Sciatic nerve (tissue), 2 donors: ENCODE measurements at regions not wholly inside any gene's neighbourhood (a gene's known extent, or its start where the extent isn't known, plus 50 kb on each side); places are given as distances from the start of the nearest gene placed in this dataset.

Experiments used
- ATAC-seq: fragments of 200-7000 bp; cut with Tn5 transposase; one replicate; pipeline ENCODE4 v1.9.1; 2020; ENCODE audit warnings: mild to moderate bottlenecking, moderate library complexity
- DNase-seq: peaks from one replicate; pipeline ENCODE4 v3.0.0-alpha.2; 2020; ENCODE audit warnings: low spot score
- intact Hi-C: fragments of 100-400 bp; cut with DNase I; formaldehyde crosslinking; loops from one replicate; pipeline ENCODE4 v1.14.2; 2022
- donor health status: DM: no; HTN: no; CAD: no.
- donor health status: DM: no; HTN: no; CAD: no.

DNA sequence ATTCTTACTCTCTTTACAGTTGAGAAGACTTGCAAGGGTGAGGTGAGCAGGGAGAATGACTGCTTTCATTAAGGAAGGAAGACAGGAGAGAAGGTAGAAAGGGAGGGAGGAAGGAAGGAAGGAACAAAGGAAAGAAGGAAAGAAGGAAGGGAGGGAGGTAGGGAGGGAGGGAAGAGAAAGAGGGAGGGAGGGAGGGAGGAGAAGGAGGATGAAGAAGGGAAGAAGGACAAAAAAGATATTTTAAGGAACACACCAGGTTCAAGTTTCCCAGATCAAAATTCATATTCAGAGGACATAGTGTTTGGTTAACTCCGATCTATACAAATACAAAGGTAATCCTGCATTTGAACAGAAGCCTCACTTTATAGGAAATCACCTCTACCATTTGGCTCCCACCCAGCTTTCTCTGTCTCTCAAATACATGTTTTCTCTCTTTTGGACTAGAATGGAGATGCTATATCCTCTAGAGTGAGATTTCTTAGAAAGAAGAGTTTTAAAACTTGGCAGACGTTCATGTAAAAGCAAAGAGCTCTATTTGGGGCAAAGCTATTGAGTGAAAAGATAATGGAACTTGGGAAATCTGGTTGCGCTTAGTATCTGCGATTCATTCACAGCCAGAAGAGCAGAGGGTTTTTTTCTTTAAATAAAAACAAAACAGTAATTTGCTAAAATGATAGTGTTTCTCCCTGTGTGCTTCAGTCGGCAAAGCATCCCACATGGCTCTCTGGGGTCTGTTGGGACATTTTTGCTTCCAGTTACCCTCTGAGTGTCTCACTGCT lies 261.9 kb upstream of the LYZL1 start:
- intact Hi-C loops: no loop called here
- DNase-seq: no peak
- ATAC-seq: no peak

DNA sequence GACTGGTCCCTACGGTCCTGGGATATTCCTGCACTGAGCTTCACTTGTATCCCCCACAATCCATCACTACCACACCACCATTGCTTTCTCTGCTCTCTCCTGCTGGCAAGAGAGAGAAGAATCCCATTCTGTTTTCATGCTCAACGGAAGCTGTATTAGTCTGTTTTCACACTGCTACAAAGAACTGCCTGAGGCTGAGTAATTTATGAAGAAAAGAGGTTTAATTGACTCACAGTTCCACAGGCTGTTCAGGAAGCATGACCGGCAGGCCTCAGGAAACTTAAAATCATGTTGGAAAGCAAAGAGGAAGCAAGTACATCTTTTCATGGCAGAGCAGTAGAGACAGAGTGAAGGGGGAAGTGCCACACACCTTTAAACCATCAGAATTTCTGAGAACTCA lies 260.4 kb upstream of the LYZL1 start:
- ATAC-seq: no peak
- DNase-seq: no peak
- intact Hi-C loops: no loop called here

DNA sequence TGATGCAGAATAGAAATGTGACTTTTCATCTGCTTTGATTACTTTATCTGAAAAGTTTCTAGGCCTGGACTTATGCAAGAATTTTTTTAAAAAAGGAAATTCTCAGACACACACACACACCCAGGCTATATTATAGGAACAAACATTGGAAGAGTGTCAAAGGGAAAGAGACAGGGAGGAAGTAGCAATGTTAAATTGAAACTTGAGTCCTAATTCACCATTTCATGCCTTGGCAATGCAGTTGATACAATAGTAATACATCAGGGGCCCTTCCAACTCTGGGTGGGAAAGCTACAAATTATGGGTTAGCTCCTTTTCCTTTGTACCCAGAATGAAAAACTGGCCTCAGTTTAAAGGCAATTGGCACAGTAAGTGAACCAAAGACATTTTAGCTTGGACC lies 258.0 kb upstream of the LYZL1 start:
- DNase-seq (no peak), ATAC-seq (no peak)
- intact Hi-C loops: no loop called here

DNA sequence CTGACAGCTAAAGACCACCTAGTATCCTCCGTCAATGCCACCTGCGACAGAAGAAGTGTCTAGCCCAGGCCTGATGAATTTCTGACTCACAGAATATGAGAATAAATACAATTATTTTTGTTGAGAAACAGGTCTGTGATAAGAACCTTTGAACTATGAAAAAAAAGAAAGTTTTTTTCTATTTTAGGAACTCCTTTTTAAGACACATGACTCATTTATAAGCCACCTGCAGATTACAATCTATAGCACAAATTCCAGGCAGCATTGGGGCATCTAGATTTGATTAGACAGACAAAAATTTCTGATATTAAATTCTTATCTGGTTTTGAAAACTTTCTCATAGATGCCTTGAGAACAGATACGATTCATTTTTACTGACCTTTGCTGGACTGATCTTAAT lies 256.7 kb upstream of the LYZL1 start:
- ATAC-seq (no peak), DNase-seq (no peak)
- intact Hi-C loops: no loop called here

DNA sequence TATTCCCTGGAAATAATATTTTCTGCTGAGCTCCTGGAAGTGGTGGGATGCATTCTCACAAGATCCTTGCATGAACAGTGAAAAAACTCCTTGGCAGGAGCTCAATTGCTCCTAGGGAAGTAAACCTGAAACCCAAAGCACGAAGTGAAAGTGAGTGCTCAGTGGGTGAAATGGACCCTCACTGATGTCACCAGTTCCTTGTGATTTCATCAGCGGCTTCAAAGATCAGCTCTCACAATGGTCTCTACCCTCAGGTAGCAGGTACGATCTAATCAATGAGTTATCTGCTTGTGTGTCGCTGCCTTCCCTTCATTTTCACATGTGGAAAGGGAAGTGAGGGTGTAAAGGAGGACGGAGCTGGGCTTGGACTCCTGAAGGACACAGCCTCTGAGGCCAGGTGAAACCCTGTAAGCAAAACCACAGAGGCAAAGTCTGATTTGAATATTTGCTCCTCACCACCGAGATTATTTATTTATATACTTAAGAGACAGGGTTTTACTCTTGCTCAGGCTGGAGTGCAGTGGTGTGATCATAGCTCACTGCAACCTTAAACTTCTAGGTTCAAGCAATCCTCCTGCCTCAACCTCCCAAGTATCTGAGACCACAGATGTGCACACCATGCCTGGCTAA lies 255.4 kb upstream of the LYZL1 start:
- DNase-seq (no peak), ATAC-seq (no peak)
- intact Hi-C loops: no loop called here

DNA sequence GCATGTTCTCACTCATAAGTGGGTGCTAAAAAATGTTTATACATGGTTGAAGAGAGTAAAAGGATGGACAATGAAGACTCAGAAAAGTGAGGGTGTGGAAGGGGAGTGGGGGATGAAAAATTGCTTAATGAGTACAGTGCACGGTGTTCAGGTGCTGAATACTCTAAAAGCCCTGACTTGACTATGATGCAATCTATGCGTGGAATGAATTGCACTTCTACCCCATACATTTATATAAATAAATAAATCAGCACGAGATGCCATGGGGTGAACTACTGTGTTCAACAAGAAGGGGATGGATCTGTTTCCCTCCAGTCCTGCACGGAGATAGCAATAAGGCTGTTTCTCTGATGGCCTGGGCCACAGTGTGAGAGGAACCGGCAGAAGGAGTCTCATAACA lies 254.3 kb upstream of the LYZL1 start:
- DNase-seq: no peak
- intact Hi-C loops: no loop called here
- no peak for ATAC-seq

DNA sequence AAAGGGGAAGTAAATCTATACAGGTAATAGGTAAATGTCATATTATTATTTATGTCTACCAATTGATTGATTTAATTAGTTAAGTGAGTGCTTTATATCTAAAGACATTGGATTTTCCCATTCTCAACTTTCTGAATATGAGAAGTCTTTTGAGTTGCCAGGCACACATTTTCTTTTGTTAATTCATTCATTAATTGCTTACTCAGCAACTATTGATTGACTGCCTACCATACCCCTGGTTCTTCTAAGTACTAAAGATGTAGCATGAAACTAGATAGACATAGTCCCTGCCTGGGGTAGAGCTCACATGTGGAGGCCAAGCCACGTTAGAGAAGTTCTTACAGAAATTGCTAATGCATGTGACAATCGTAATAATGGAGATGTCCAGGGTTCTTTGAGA lies 253.1 kb upstream of the LYZL1 start:
- intact Hi-C loops: no loop called here
- ATAC-seq (no peak), DNase-seq (no peak)

DNA sequence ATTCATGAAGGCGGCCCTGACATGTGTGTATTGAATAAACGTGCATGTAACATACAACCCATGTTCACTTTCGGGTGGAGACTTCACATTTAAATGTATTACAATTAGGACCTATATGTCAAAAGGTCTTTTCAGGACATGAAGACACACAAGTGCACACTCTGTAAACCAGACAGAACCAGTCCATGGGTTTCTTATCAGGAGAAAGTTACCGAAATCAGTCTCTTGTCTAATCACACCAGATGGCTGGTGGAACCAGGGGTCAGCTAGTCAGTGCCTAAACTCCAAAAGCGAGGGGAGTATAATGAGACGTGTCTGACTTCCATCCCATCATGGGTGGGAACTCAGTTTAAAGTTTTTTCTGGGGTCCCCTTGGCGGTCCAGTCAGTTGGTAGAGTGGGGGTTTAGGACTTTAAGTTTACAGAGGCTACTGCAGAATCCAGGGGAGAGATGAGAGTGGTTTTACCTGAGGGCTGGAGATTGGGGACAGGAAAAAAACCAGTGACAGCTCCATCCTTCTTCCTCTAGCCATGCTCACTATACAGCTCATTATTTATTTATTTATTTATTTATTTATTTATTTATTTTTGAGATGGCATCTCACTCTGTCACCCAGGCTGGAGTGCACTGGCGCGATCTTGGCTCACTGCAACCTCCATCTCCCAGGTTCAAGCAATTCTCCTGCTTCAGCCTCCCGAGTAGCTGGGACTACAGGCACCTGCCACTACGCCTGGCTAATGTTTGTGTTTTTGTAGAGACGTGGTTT lies 251.3 kb upstream of the LYZL1 start:
- DNase-seq (no peak), ATAC-seq (no peak)
- intact Hi-C loops: loop anchor here (2.0 kb wide), 1 partner anchor 59 kb away; no protein-coding TSS in a partner anchor

DNA sequence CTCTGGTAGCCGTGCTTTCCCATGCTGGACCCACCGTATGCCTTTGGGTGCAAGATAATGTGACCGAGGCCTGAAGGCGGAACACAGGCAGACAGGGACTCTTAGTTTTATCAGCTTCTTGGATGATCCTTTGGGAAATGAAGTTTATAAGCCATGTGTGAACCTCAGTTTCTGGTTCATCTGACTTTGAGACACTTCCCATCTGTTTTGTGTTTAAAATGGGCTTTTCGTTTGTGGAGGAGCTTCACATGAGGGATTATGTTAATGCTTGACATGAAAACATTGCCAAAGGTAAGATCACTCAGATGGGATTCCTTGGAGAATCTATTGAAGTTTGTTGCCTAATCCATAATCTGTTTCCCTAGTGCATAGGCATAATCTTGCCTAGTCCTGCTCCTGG lies 249.8 kb upstream of the LYZL1 start:
- intact Hi-C loops: loop anchor here (2.0 kb wide), 1 partner anchor 58 kb away; no protein-coding TSS in a partner anchor
- ATAC-seq (no peak), DNase-seq (no peak)

DNA sequence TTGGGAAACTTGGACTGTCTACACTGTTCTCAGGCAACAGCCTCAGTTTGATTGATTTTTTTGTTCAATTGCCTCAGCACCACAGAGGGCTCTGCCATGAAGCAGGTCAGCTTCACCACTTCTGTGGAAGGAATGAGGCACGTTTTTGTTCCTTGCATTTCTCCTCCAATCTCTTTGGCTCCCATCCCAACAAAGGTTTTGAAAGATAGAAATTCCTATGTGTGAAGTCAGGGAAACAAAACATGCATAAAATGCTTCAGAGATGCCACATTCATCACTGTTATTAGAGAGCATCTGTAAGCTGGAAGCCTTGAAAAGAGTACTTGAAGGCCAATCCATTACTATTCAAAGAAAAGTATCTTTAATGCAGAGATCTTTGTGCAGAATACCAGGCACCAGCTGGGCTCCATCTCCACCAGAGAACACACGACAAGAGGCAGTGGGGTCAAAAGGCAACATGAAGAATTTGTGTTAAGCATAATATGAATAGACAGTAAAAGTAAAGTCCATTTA lies 249.1 kb upstream of the LYZL1 start:
- DNase-seq: no peak
- intact Hi-C loops: loop anchor here (2.0 kb wide), 1 partner anchor 57 kb away; no protein-coding TSS in a partner anchor
- ATAC-seq: no peak

DNA sequence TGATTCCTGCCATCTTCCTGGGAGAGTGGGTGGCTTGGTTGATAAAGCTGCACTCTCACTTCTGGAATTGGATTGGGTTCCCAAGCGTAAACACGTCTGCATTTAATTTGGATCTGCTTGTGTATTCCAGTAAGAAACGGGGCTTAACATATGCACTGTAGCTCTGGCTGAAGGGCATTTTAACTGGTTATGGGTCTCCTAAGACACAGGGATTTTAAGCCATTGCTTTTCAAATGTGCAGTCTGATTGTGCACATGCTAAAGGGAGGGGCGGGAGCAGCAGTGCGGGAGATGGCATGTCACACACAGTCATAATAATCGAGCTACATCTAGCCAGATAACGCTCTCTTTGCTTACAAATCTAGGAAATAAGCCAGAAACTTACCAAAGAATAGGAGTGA lies 247.3 kb upstream of the LYZL1 start:
- ATAC-seq (no peak), DNase-seq (no peak)
- intact Hi-C loops: no loop called here

DNA sequence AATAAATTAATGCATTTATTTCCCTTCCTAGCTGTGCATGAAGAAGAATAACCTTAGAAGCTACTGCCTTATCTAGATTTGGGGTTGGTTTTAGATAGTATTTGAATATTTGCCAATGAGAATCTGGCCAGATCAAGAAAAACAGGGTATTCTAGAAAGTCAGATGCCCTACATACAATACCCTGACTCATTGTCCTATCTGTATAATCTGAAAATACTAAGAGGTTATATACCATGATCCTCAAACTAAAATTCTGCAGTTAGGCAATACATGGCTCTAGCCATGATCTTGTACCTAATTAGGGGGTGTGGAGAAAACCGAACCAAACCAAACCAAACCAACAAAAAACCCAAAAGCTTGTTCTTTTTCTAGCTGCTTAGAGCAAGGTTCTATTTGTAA lies 240.4 kb upstream of the LYZL1 start:
- no peak for DNase-seq
- no peak for ATAC-seq
- intact Hi-C loops: no loop called here

DNA sequence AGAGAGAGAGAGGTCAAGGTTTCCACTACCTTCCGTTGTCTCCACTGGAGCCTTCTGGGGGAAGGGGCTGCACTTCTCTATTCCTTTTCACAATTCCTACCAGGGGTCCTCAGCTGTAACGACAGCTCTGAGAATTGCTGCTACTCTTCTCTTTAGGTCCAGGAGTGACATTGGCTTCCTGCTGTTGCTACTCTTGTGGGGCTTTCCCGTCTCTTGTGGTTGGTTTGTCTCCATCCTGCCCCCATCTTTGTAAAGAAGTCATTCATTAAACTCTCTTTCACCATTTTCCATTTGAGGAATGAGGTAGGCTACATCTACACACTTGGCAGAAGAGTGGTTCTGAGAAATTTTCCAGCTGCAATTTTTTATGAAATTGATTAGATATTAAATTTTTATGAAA lies 238.8 kb upstream of the LYZL1 start:
- DNase-seq (no peak), ATAC-seq (no peak)
- intact Hi-C loops: no loop called here

DNA sequence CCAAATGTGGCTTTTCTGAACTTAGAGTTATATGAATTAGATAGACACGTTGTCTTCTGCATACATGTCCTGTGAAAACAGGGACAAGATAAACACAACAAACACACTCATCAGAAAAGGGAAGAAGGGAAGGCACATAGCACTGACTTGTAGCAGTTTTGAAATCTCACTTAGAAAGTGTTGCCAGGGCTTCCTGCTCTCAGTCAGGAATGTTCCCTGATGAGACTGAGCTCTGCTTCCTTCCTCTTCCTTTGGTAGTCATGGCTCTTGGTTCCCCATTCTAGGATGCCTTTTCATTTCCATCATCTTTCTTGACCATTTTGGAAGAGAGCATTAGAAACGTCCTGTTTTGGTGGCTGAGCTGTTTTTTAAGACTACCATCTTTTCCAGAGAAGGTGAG lies 233.8 kb upstream of the LYZL1 start:
- no peak for DNase-seq
- ATAC-seq: no peak
- intact Hi-C loops: no loop called here

DNA sequence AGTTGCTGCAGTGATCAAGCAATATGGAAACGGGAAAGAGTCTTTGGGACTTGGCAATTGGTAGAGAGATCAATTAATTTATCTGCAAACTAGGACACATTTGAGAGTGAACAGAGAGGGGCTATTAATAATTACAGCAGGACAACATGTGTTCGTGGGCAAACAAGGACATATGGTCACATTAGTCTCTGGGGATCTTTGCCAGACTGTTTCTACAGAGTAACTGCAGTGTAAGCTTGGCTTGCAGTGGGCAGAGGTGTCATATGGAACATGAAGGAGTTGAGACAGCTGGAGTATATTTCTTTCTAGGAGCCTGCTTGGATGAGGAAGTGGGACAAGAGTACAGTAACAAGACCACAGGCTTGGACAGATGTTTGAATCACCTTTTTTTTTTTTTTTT lies 232.1 kb upstream of the LYZL1 start:
- no peak for DNase-seq
- ATAC-seq: no peak
- intact Hi-C loops: no loop called here

DNA sequence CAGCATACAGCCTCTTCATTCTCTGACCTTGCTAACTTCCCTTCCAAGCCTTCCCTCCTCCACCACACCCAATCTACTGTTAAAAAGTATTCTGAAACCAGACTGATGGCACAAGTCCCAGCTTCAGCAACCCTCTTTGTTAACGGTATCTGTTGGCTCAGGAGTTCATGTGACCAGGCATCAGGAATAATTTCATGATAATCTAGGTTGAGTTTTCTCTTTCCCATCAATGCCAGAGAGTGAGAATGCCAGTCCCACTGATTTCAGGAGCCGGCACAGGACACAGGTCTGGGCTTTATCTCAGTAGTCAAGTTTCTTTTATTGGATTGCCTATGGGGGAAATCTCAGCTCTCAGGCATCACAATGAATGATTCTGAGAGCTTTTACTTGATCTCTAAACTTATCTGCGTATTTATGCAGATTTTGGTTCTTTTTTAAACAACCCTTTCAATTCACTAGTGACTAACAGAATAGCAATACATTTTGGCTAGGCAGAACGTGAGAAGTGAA lies 231.0 kb upstream of the LYZL1 start:
- no peak for ATAC-seq
- DNase-seq: no peak
- intact Hi-C loops: no loop called here

DNA sequence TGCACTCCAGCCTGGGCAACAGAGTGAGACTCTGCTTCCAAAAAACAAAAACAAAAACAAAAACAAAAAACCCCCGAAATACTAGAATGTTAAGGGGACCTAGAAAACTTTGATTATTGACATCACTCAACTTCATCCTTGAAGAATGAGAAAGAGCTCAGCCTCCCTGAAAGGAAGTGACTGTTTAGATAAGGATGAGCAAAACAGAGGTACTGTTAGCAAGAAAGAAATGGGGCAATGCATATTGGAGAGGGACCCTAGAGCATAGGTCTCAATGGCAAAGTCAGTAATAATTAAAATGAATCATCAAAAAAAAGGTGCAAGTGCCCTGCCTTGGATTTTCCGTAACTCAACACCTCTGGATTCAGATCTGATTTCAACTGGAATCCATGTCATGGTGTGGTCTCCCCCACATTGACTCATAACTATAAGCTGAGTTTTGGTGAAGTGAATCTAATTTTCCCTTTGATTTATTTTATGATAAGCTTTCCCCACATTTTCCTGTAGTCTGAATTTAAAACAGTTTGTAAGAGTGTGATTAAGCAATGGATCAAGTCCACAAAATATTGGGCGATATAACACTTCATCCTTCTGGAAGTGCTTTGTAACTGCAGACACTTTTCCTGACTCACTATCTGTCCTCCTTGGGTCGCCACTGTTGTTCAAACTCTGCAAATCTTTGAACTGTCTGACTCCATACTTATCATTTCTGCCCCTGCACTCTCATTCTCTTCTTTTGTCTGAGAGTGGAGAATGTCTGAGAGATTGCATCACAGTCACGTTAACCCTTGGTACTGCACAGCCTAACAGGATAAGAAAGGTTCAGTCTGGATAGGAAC lies 224.8 kb upstream of the LYZL1 start:
- ATAC-seq: no peak
- intact Hi-C loops: no loop called here
- DNase-seq: no peak

DNA sequence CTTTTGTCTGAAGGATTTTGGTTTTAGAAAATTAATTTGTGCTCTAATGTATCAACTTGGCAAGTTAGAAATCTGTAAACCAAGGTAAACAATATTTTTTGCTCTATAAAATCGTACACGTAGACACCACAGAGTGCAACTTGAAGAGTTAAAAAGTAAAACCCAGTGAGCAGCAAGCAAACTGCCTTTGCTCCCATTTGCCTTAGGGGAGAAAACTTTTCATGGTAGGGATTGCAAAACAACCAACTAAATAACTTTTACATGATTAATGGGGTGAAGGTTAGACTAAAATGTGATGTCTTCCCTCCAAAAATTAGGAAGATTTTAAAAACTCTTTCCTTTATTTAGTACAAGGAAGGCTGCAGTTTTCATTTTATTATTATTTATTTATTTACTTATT lies 224.2 kb upstream of the LYZL1 start:
- intact Hi-C loops: no loop called here
- ATAC-seq (no peak), DNase-seq (no peak)

DNA sequence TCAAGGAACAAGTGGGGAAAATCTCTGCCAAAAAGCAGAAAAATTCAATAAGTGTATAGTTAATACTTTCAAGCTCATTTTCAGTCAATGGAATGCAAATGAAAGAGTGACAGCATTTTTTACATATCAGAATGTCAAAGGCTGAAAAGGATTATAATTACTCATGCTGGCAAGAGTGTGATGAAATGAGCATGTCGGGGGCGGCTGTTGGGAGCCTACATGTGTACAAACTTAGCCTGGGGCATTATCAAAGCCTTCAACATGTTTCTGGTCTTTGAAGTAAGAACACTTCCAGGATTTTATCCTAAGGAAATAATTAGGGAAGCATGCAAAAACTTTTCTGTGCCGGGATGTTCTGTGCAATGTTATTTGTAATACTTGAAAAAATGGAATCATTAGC lies 221.7 kb upstream of the LYZL1 start:
- ATAC-seq: no peak
- DNase-seq: no peak
- intact Hi-C loops: no loop called here
